GM23338 (cell line): ENCODE measurements at regions not wholly inside any gene's neighbourhood (a gene's known extent, or its start where the extent isn't known, plus 50 kb on each side); places are given as distances from the start of the nearest gene placed in this dataset.

ENCODE experiments used
- ATAC-seq: fragments of 200-7000 bp; cut with Tn5 transposase; 3 replicates; pipeline ENCODE4 v1.9.1; 2020
- DNase-seq: peaks from one replicate; pipeline ENCODE4 v3.0.0-alpha.2; 2015; ENCODE audit warnings: low spot score
- H2AFZ ChIP-seq: fragments of 200-600 bp; sonication (generic); 2 replicates; pipeline ENCODE4 v1.8.0; 2016; ENCODE audit warnings: antibody characterized with exemption, mild to moderate bottlenecking, moderate library complexity
- H3F3A ChIP-seq: fragments of 200-600 bp; sonication (generic); replicated peaks from 2 replicates; pipeline ENCODE4 v1.8.0; 2017; ENCODE audit warnings: antibody characterized with exemption, mixed run types, low read depth
- H3K27ac ChIP-seq: fragments of 200-600 bp; sonication (generic); 2 replicates; pipeline ENCODE4 v1.6.1; 2016; ENCODE audit warnings: low read depth
- H3K27me3 ChIP-seq: fragments of 200-600 bp; sonication (generic); 2 replicates; pipeline ENCODE4 v1.8.0; 2016; ENCODE audit warnings: mild to moderate bottlenecking, mixed run types, moderate library complexity; ENCODE audit not compliant: insufficient read depth
- H3K36me3 ChIP-seq: fragments of 200-600 bp; sonication (generic); 2 replicates; pipeline ENCODE4 v1.8.0; 2016; ENCODE audit warnings: mild to moderate bottlenecking; ENCODE audit not compliant: insufficient read depth
- H3K4me1 ChIP-seq: fragments of 200-600 bp; sonication (generic); 2 replicates; pipeline ENCODE4 v1.8.0; 2016; ENCODE audit warnings: mild to moderate bottlenecking, moderate library complexity; ENCODE audit not compliant: insufficient read depth
- H3K4me2 ChIP-seq: fragments of 200-600 bp; sonication (generic); 2 replicates; pipeline ENCODE4 v1.7.1; 2017; ENCODE audit warnings: mixed run types
- H3K4me3 ChIP-seq: fragments of 200-600 bp; sonication (generic); 2 replicates; pipeline ENCODE4 v1.6.1; 2016; ENCODE audit warnings: mixed run types
- H3K79me2 ChIP-seq: fragments of 200-600 bp; sonication (generic); replicated peaks from 2 replicates; pipeline ENCODE4 v1.8.0; 2017; ENCODE audit warnings: mild to moderate bottlenecking; ENCODE audit not compliant: insufficient read depth
- H3K9me2 ChIP-seq: fragments of 200-600 bp; sonication (generic); 2 replicates; pipeline ENCODE4 v1.8.0; 2017; ENCODE audit not compliant: insufficient read depth
- H4K20me1 ChIP-seq: fragments of 200-600 bp; sonication (generic); replicated peaks from 2 replicates; pipeline ENCODE4 v1.8.0; 2017; ENCODE audit warnings: mild to moderate bottlenecking; ENCODE audit not compliant: insufficient read depth
- H3K27ac Mint-ChIP-seq: 2 replicates; pipeline ENCODE4 v1.8.0; 2020; ENCODE audit warnings: inconsistent platforms, mild to moderate bottlenecking, moderate library complexity, mixed read lengths
- H3K27me3 Mint-ChIP-seq: 3 replicates; pipeline ENCODE4 v1.8.0; 2022; ENCODE audit warnings: low read depth, mild to moderate bottlenecking, moderate library complexity, mixed read lengths, inconsistent platforms; ENCODE audit not compliant: insufficient read depth, poor library complexity
- H3K36me3 Mint-ChIP-seq: 3 replicates; pipeline ENCODE4 v1.8.0; 2021; ENCODE audit warnings: low read depth, mild to moderate bottlenecking, inconsistent platforms, moderate library complexity, mixed read lengths
- H3K4me1 Mint-ChIP-seq: 3 replicates; pipeline ENCODE4 v1.8.0; 2020; ENCODE audit warnings: mild to moderate bottlenecking, inconsistent platforms, mixed read lengths
- H3K4me3 Mint-ChIP-seq: 3 replicates; pipeline ENCODE4 v1.8.0; 2021; ENCODE audit warnings: moderate library complexity, mild to moderate bottlenecking, inconsistent platforms, mixed read lengths
- H3K9me3 Mint-ChIP-seq: 3 replicates; pipeline ENCODE4 v1.8.0; 2020; ENCODE audit warnings: moderate library complexity, mild to moderate bottlenecking, inconsistent platforms, mixed read lengths
- CREB1 ChIP-seq: fragments of 250-450 bp; sonication (Bioruptor Pico); IDR thresholded peaks from 2 replicates; pipeline ENCODE4 v1.5.0; 2020; ENCODE audit warnings: low read depth, mild to moderate bottlenecking, moderate library complexity
- EZH2 ChIP-seq: fragments of 200-600 bp; sonication (generic); IDR thresholded peaks from one replicate; pipeline ENCODE4 v1.8.0; 2017; ENCODE audit warnings: antibody characterized with exemption, mild to moderate bottlenecking, low read depth; ENCODE audit not compliant: unreplicated experiment
- EZH2phosphoT487 ChIP-seq: fragments of 200-600 bp; sonication (generic); IDR thresholded peaks from one replicate; pipeline ENCODE4 v1.8.1; 2018; ENCODE audit warnings: antibody characterized with exemption; ENCODE audit not compliant: unreplicated experiment
- NANOG ChIP-seq: IDR thresholded peaks from 2 replicates; pipeline ENCODE4 v1.6.1; 2016; ENCODE audit warnings: antibody characterized with exemption, borderline replicate concordance
- POLR2AphosphoS5 ChIP-seq: IDR thresholded peaks from 2 replicates; pipeline ENCODE4 v1.6.1; 2016; ENCODE audit warnings: antibody characterized with exemption, low read depth
- STAT1 ChIP-seq: IDR thresholded peaks from one replicate; pipeline ENCODE4 v1.6.1; 2016; ENCODE audit warnings: antibody characterized with exemption; ENCODE audit not compliant: unreplicated experiment
- ZNF114 ChIP-seq: fragments of 250-450 bp; sonication (Bioruptor Pico); IDR thresholded peaks from 2 replicates; pipeline ENCODE4 v1.5.0; 2020; ENCODE audit warnings: mild to moderate bottlenecking, moderate library complexity
- ZNF331 ChIP-seq: fragments of 250-450 bp; sonication (Bioruptor Pico); IDR thresholded peaks from 2 replicates; pipeline ENCODE4 v1.5.0; 2020; ENCODE audit warnings: low read depth, mild to moderate bottlenecking, moderate library complexity
- TF ChIP-seq, protein P1 (sequence below): fragments of 250-450 bp; sonication (Bioruptor Pico); IDR thresholded peaks from 2 replicates; pipeline ENCODE4 v1.5.0; 2020; ENCODE audit warnings: mild to moderate bottlenecking, moderate library complexity
- TF ChIP-seq, protein P2 (sequence below): IDR thresholded peaks from one replicate; pipeline ENCODE4 v1.6.1; 2018; ENCODE audit warnings: antibody characterized with exemption; ENCODE audit not compliant: unreplicated experiment
- TF ChIP-seq, protein P3 (sequence below): IDR thresholded peaks from 2 replicates; pipeline ENCODE4 v1.6.1; 2016; ENCODE audit warnings: antibody characterized with exemption

DNA sequence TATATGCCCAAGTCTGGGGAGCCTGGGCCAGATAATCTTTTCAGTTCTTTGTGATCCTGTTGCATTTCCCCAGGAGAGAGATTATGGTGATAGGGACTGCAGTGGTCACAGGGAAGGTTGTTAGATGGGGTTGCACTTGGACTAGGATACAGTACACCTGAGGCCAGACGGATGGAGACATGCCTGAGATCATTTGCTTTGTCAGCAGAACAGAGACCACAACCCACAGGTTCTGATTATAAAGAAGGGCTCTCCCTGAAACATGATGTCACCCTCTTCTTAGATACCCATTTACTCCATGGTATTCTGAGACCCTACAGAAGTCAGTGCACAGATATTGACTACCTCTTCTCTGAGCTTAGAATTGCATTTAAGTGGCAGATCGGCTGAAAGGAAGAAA, 200.9 kb upstream of the IGF1 start (continued):
- TF ChIP-seq, protein P1, sequence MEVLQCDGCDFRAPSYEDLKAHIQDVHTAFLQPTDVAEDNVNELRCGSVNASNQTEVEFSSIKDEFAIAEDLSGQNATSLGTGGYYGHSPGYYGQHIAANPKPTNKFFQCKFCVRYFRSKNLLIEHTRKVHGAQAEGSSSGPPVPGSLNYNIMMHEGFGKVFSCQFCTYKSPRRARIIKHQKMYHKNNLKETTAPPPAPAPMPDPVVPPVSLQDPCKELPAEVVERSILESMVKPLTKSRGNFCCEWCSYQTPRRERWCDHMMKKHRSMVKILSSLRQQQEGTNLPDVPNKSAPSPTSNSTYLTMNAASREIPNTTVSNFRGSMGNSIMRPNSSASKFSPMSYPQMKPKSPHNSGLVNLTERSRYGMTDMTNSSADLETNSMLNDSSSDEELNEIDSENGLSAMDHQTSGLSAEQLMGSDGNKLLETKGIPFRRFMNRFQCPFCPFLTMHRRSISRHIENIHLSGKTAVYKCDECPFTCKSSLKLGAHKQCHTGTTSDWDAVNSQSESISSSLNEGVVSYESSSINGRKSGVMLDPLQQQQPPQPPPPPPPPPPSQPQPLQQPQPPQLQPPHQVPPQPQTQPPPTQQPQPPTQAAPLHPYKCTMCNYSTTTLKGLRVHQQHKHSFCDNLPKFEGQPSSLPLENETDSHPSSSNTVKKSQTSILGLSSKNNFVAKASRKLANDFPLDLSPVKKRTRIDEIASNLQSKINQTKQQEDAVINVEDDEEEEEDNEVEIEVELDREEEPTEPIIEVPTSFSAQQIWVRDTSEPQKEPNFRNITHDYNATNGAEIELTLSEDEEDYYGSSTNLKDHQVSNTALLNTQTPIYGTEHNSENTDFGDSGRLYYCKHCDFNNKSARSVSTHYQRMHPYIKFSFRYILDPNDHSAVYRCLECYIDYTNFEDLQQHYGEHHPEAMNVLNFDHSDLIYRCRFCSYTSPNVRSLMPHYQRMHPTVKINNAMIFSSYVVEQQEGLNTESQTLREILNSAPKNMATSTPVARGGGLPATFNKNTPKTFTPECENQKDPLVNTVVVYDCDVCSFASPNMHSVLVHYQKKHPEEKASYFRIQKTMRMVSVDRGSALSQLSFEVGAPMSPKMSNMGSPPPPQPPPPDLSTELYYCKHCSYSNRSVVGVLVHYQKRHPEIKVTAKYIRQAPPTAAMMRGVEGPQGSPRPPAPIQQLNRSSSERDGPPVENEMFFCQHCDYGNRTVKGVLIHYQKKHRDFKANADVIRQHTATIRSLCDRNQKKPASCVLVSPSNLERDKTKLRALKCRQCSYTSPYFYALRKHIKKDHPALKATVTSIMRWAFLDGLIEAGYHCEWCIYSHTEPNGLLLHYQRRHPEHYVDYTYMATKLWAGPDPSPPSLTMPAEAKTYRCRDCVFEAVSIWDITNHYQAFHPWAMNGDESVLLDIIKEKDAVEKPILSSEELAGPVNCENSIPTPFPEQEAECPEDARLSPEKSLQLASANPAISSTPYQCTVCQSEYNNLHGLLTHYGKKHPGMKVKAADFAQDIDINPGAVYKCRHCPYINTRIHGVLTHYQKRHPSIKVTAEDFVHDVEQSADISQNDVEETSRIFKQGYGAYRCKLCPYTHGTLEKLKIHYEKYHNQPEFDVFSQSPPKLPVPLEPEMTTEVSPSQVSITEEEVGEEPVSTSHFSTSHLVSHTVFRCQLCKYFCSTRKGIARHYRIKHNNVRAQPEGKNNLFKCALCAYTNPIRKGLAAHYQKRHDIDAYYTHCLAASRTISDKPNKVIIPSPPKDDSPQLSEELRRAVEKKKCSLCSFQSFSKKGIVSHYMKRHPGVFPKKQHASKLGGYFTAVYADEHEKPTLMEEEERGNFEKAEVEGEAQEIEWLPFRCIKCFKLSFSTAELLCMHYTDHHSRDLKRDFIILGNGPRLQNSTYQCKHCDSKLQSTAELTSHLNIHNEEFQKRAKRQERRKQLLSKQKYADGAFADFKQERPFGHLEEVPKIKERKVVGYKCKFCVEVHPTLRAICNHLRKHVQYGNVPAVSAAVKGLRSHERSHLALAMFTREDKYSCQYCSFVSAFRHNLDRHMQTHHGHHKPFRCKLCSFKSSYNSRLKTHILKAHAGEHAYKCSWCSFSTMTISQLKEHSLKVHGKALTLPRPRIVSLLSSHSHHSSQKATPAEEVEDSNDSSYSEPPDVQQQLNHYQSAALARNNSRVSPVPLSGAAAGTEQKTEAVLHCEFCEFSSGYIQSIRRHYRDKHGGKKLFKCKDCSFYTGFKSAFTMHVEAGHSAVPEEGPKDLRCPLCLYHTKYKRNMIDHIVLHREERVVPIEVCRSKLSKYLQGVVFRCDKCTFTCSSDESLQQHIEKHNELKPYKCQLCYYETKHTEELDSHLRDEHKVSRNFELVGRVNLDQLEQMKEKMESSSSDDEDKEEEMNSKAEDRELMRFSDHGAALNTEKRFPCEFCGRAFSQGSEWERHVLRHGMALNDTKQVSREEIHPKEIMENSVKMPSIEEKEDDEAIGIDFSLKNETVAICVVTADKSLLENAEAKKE (CRISPR knock-in tag): no peak
- TF ChIP-seq ZNF114 (CRISPR knock-in tag): no peak
- no peak for TF ChIP-seq ZNF331 (CRISPR knock-in tag)
- TF ChIP-seq EZH2phosphoT487: no peak
- TF ChIP-seq POLR2AphosphoS5: no peak
- TF ChIP-seq STAT1: no peak
- no peak for TF ChIP-seq EZH2
- no peak for TF ChIP-seq CREB1 (CRISPR knock-in tag)

DNA sequence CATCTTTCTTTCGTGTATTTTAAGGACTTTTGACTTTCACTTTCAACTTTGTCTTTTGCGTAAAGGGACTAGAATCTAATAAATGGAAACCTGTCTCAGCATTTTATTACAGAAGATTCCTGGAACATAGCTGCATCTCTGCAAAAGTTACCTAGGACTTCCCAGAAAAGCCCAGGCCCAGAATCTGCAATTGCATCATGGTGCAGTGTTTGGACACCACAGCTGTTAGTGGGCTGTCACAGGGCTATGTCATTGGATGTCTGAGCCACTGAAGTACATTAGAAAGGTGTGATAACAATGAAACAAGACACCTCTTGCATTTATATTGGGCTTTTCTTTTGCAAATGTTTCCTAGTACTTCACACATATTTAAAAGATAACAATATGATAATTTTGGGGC, 199.9 kb upstream of the IGF1 start:
- H3K4me1 Mint-ChIP-seq: peaks cover 7% of the 10 kb centered on the region; the same call in 2 of the 3 replicates
- TF ChIP-seq, protein P2, sequence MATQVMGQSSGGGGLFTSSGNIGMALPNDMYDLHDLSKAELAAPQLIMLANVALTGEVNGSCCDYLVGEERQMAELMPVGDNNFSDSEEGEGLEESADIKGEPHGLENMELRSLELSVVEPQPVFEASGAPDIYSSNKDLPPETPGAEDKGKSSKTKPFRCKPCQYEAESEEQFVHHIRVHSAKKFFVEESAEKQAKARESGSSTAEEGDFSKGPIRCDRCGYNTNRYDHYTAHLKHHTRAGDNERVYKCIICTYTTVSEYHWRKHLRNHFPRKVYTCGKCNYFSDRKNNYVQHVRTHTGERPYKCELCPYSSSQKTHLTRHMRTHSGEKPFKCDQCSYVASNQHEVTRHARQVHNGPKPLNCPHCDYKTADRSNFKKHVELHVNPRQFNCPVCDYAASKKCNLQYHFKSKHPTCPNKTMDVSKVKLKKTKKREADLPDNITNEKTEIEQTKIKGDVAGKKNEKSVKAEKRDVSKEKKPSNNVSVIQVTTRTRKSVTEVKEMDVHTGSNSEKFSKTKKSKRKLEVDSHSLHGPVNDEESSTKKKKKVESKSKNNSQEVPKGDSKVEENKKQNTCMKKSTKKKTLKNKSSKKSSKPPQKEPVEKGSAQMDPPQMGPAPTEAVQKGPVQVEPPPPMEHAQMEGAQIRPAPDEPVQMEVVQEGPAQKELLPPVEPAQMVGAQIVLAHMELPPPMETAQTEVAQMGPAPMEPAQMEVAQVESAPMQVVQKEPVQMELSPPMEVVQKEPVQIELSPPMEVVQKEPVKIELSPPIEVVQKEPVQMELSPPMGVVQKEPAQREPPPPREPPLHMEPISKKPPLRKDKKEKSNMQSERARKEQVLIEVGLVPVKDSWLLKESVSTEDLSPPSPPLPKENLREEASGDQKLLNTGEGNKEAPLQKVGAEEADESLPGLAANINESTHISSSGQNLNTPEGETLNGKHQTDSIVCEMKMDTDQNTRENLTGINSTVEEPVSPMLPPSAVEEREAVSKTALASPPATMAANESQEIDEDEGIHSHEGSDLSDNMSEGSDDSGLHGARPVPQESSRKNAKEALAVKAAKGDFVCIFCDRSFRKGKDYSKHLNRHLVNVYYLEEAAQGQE: no peak
- TF ChIP-seq, protein P3, sequence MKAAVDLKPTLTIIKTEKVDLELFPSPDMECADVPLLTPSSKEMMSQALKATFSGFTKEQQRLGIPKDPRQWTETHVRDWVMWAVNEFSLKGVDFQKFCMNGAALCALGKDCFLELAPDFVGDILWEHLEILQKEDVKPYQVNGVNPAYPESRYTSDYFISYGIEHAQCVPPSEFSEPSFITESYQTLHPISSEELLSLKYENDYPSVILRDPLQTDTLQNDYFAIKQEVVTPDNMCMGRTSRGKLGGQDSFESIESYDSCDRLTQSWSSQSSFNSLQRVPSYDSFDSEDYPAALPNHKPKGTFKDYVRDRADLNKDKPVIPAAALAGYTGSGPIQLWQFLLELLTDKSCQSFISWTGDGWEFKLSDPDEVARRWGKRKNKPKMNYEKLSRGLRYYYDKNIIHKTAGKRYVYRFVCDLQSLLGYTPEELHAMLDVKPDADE: no peak
- TF ChIP-seq EZH2 (no peak), NANOG (no peak)

More for the DNA sequence above, 199.9 kb upstream of the IGF1 start:
- Histone ChIP-seq H3K9me2 (peaks cover 11% of the 10 kb centered on the region), H3K27ac (no peak overlapping the region), H3K36me3 (no peaks in the 10 kb centered on the region), H3K4me2 (no peak overlapping the region), H2AFZ (no peak overlapping the region), H3K79me2 (no peaks in the 10 kb centered on the region), H3K27me3 (no peaks in the 10 kb centered on the region), H4K20me1 (no peaks in the 10 kb centered on the region), H3F3A (no peaks in the 10 kb centered on the region), H3K4me1 (peaks cover 10% of the 10 kb centered on the region; the same call in 1 of the 2 replicates), H3K4me3 (no peak overlapping the region)
- no peak overlapping the region; the same call in 1 of the 2 replicates for H3K27ac Mint-ChIP-seq
- H3K9me3 Mint-ChIP-seq: peaks cover 3% of the 10 kb centered on the region; the same call in 1 of the 3 replicates
- no peaks in the 10 kb centered on the region for H3K36me3 Mint-ChIP-seq
- no peak for DNase-seq
- H3K27me3 Mint-ChIP-seq: no peaks in the 10 kb centered on the region
- H3K4me3 Mint-ChIP-seq: no peak overlapping the region
- ATAC-seq: no peak; the same call in 2 of the 3 replicates
